ENCODE measurements at regions not wholly inside any gene's neighbourhood (a gene's known extent, or its start where the extent isn't known, plus 50 kb on each side); places are given as distances from the start of the nearest gene placed in this dataset.

DNA sequence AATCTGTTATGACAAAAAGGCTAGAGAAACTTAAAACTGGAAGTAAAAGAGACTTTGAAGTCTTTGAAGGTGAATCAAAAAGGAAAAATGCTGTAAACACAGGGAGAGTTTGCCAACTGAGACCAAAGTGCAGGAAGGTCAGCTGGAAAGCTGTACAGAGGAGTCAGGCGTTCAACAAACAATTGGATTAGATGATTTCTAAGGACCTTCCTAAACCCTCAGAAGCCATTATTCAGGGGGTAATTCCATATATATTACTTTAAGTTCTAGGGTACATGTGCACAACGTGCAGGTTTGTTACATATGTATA, 156.8 kb downstream of the ZBTB18 start:
- ATAC-seq (ENCODE audit: poor library complexity) (no peak), DNase-seq (no peak)
- Mint-ChIP-seq H3K9me3 (no peaks in the 10 kb centered on the region), H3K4me3 (no peak overlapping the region), H3K27me3 (no peaks in the 10 kb centered on the region), H3K4me1 (ENCODE audit: low read depth) (no peaks in the 10 kb centered on the region), H3K36me3 (ENCODE audit: low read depth) (no peaks in the 10 kb centered on the region), H3K27ac (no peak overlapping the region)
- no peaks in the 10 kb centered on the region for H3K36me3 ChIP-seq (ENCODE audit: insufficient read depth, low read length)
- no peaks in the 10 kb centered on the region for H3K4me1 ChIP-seq (ENCODE audit: insufficient read depth, low read length)
- H3K9me3 ChIP-seq (ENCODE audit: control insufficient read depth in 1 of 2, insufficient read depth in 1 of 2, low read length in 2 of 2), result no peaks in the 10 kb centered on the region
- H3K27ac ChIP-seq (ENCODE audit: low read depth in 1 of 2, low read length in 2 of 2), result no peak overlapping the region
- ChIA-PET POLR2A (no interaction called here), CTCF (no interaction called here)
- intact Hi-C loops (cut with DNase I, micrococcal nuclease), result no loop called here
- no peak for TF ChIP-seq CTCF (IDR thresholded peaks at IDR 0.05)
- H3K4me3 ChIP-seq (ENCODE audit: low read length), result no peak overlapping the region
- no peaks in the 10 kb centered on the region for H3K27me3 ChIP-seq (ENCODE audit: control insufficient read depth in 1 of 2, insufficient read depth in 2 of 2, low read length in 2 of 2)

- ChIA-PET POLR2A (interaction anchor here (0.6 kb wide), 1 partner anchor 8 kb away, joined by 3 read pairs; no protein-coding TSS in a partner anchor), CTCF (no interaction called here)
- intact Hi-C loops (cut with DNase I, micrococcal nuclease), result no loop called here
- Histone ChIP-seq H3K4me3 (ENCODE audit: low read length) (no peak overlapping the region), H3K27ac (ENCODE audit: low read depth in 1 of 2, low read length in 2 of 2) (no peak overlapping the region), H3K36me3 (ENCODE audit: insufficient read depth, low read length) (no peaks in the 10 kb centered on the region), H3K4me1 (ENCODE audit: insufficient read depth, low read length) (no peaks in the 10 kb centered on the region), H3K9me3 (ENCODE audit: control insufficient read depth in 1 of 2, insufficient read depth in 1 of 2, low read length in 2 of 2) (no peaks in the 10 kb centered on the region), H3K27me3 (ENCODE audit: control insufficient read depth in 1 of 2, insufficient read depth in 2 of 2, low read length in 2 of 2) (no peaks in the 10 kb centered on the region)
- H3K4me3 Mint-ChIP-seq, result no peak overlapping the region
- no peaks in the 10 kb centered on the region for H3K27me3 Mint-ChIP-seq
- no peak for TF ChIP-seq CTCF (IDR thresholded peaks at IDR 0.05)
- DNase-seq, result no peak
- no peaks in the 10 kb centered on the region for H3K36me3 Mint-ChIP-seq (ENCODE audit: low read depth)
- no peak overlapping the region for H3K27ac Mint-ChIP-seq
- H3K4me1 Mint-ChIP-seq (ENCODE audit: low read depth), result no peaks in the 10 kb centered on the region
- no peaks in the 10 kb centered on the region for H3K9me3 Mint-ChIP-seq
- no peak for ATAC-seq (ENCODE audit: poor library complexity)
Observed at GRCh38 chr1:244209955-244210354, 158.9 kb downstream of the ZBTB18 start.

DNA sequence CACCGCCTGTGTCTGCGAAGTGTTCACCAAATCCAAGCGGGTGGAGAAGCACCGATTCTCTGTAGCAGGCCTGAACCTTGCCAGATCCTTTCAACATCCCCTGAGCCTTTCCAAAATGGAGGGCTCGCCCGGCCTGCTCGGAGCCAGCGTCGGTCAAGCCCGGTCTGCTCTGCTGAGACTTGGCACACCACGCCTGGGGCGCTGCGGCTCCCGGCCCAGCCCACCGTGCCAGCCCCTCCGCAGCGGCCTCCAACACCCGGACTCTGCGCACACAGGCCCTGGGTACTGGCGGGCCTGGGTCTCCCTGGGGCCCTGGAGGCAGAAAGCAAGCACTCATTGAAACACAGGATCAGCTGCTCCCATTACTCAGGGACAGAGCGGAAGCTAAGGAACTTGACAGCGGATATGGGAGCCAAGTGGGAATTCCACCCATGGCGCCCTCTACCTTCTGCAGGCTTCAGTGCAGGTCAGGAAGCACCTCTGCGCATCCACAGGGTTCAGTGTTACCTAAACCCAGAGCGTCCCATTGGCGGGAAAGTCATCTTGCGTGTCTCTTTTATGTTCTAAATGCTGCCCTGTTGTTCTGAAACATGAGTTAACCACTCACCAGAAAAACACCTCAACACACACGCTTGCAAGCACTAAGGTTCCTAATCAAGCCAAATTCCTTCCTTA, 159.9 kb downstream of the ZBTB18 start:
- ChIA-PET CTCF (no interaction called here), POLR2A (no interaction called here)
- Mint-ChIP-seq H3K4me3 (no peak overlapping the region), H3K27me3 (no peaks in the 10 kb centered on the region), H3K9me3 (no peaks in the 10 kb centered on the region), H3K4me1 (ENCODE audit: low read depth) (no peaks in the 10 kb centered on the region), H3K36me3 (ENCODE audit: low read depth) (no peaks in the 10 kb centered on the region), H3K27ac (no peak overlapping the region)
- H3K27me3 ChIP-seq (ENCODE audit: control insufficient read depth in 1 of 2, insufficient read depth in 2 of 2, low read length in 2 of 2), result no peaks in the 10 kb centered on the region
- ATAC-seq (ENCODE audit: poor library complexity) (no peak), DNase-seq (no peak)
- no peaks in the 10 kb centered on the region for H3K4me1 ChIP-seq (ENCODE audit: insufficient read depth, low read length)
- H3K27ac ChIP-seq (ENCODE audit: low read depth in 1 of 2, low read length in 2 of 2), result no peak overlapping the region
- intact Hi-C loops (cut with DNase I, micrococcal nuclease), result no loop called here
- H3K4me3 ChIP-seq (ENCODE audit: low read length), result no peak overlapping the region
- TF ChIP-seq CTCF (IDR thresholded peaks at IDR 0.05), result no peak
- H3K9me3 ChIP-seq (ENCODE audit: control insufficient read depth in 1 of 2, insufficient read depth in 1 of 2, low read length in 2 of 2), result peaks cover 0 to 6% of the 10 kb centered on the region in 2 experiments
- H3K36me3 ChIP-seq (ENCODE audit: insufficient read depth, low read length), result no peaks in the 10 kb centered on the region

Data from CD4-positive, alpha-beta T cell (primary cell).